ENCODE measurements at regions not wholly inside any gene's neighbourhood (a gene's known extent, or its start where the extent isn't known, plus 50 kb on each side); places are given as distances from the start of the nearest gene placed in this dataset.

- H3K27ac ChIP-seq = no peak overlapping the region
- no peak for TF ChIP-seq CTCF (IDR thresholded peaks at IDR 0.05; ENCODE audit: low read depth, low read length)
- H3K27me3 ChIP-seq (ENCODE audit: insufficient read depth, low read depth, severe bottlenecking) = peaks cover 4% of the 10 kb centered on the region
- no peaks in the 10 kb centered on the region for H3K36me3 ChIP-seq
- DNase-seq = no peak
- H3K9me3 ChIP-seq (ENCODE audit: severe bottlenecking) = no peaks in the 10 kb centered on the region
- no peak overlapping the region for H3K4me3 ChIP-seq (ENCODE audit: low read depth, low read length)
Measured at GRCh38 chr3:6542795-6543194, 318.1 kb upstream of the GRM7 start.

GRCh38 chr3:6549296-6549695, 311.6 kb upstream of the GRM7 start:
- no peak for TF ChIP-seq CTCF (IDR thresholded peaks at IDR 0.05; ENCODE audit: low read depth, low read length)
- peaks cover 4% of the 10 kb centered on the region for H3K27me3 ChIP-seq (ENCODE audit: insufficient read depth, low read depth, severe bottlenecking)
- H3K27ac ChIP-seq = no peak overlapping the region
- DNase-seq = no peak
- peaks cover 7% of the 10 kb centered on the region for H3K9me3 ChIP-seq (ENCODE audit: severe bottlenecking)
- H3K4me3 ChIP-seq (ENCODE audit: low read depth, low read length) = no peak overlapping the region
- H3K36me3 ChIP-seq = no peaks in the 10 kb centered on the region

- no peaks in the 10 kb centered on the region for H3K27me3 ChIP-seq (ENCODE audit: insufficient read depth, low read depth, severe bottlenecking)
- H3K4me3 ChIP-seq (ENCODE audit: low read depth, low read length) = no peak overlapping the region
- H3K36me3 ChIP-seq = no peaks in the 10 kb centered on the region
- no peak for TF ChIP-seq CTCF (IDR thresholded peaks at IDR 0.05; ENCODE audit: low read depth, low read length)
- H3K9me3 ChIP-seq (ENCODE audit: severe bottlenecking) = peaks cover 7% of the 10 kb centered on the region
- DNase-seq = no peak
- H3K27ac ChIP-seq = no peak overlapping the region
Measured at GRCh38 chr3:6551165-6551564, 309.8 kb upstream of the GRM7 start.

- no peak for DNase-seq
- no peak for TF ChIP-seq CTCF (IDR thresholded peaks at IDR 0.05; ENCODE audit: low read depth, low read length)
- Histone ChIP-seq H3K27me3 (ENCODE audit: insufficient read depth, low read depth, severe bottlenecking) (peaks cover 7% of the 10 kb centered on the region), H3K4me3 (ENCODE audit: low read depth, low read length) (no peak overlapping the region), H3K27ac (no peak overlapping the region), H3K9me3 (ENCODE audit: severe bottlenecking) (no peaks in the 10 kb centered on the region), H3K36me3 (no peaks in the 10 kb centered on the region)
Measured at GRCh38 chr3:6560259-6560658, 300.7 kb upstream of the GRM7 start.

- Histone ChIP-seq H3K36me3 (no peaks in the 10 kb centered on the region), H3K27me3 (ENCODE audit: insufficient read depth, low read depth, severe bottlenecking) (peaks cover 9% of the 10 kb centered on the region), H3K27ac (no peak overlapping the region), H3K9me3 (ENCODE audit: severe bottlenecking) (no peaks in the 10 kb centered on the region), H3K4me3 (ENCODE audit: low read depth, low read length) (no peak overlapping the region)
- DNase-seq = no peak
- no peak for TF ChIP-seq CTCF (IDR thresholded peaks at IDR 0.05; ENCODE audit: low read depth, low read length)
Measured at GRCh38 chr3:6567241-6567640, 293.7 kb upstream of the GRM7 start.

- Histone ChIP-seq H3K27ac (no peak overlapping the region), H3K27me3 (ENCODE audit: insufficient read depth, low read depth, severe bottlenecking) (peaks cover 11% of the 10 kb centered on the region), H3K9me3 (ENCODE audit: severe bottlenecking) (no peaks in the 10 kb centered on the region), H3K36me3 (no peaks in the 10 kb centered on the region), H3K4me3 (ENCODE audit: low read depth, low read length) (no peak overlapping the region)
- no peak for TF ChIP-seq CTCF (IDR thresholded peaks at IDR 0.05; ENCODE audit: low read depth, low read length)
- DNase-seq = no peak
Measured at GRCh38 chr3:6568999-6569493, 291.9 kb upstream of the GRM7 start.

All from WERI-Rb-1 (cell line).